Gastroesophageal sphincter (tissue), 4 donors: ENCODE measurements at regions not wholly inside any gene's neighbourhood (a gene's known extent, or its start where the extent isn't known, plus 50 kb on each side); places are given as distances from the start of the nearest gene placed in this dataset.
"Not testable (repeated sequence)": the region's sequence is repeated elsewhere in the genome, so short reads cannot be mapped to it uniquely, and the experiment has no call there.

Experiments used
- ATAC-seq: fragments of 150-250 bp; one replicate; pipeline ENCODE4 v1.9.1; 2016; ENCODE audit warnings: mild to moderate bottlenecking, moderate library complexity
- H3K27ac ChIP-seq, 4 donors: fragments of 200-600 bp; sonication (generic) in 3 of 4; 1 replicate in 3 of 4; 2 replicates in 1 of 4; pipeline ENCODE4 v1.5.1; 2016 to 2019
- H3K27me3 ChIP-seq: fragments of 200-600 bp; sonication (generic); one replicate; pipeline ENCODE4 v1.5.1; 2019
- H3K36me3 ChIP-seq, 2 donors: fragments of 200-600 bp; sonication (generic); one replicate each; pipeline ENCODE4 v1.5.1; 2019; ENCODE audit warnings: control low read depth in 1 of 2
- H3K4me1 ChIP-seq, 3 donors: fragments of 200-600 bp; sonication (generic); 1 replicate in 2 of 3; 2 replicates in 1 of 3; pipeline ENCODE4 v1.5.1; 2016 to 2019; ENCODE audit warnings: control low read depth in 2 of 3
- H3K4me3 ChIP-seq, 2 donors: fragments of 200-600 bp; sonication (generic); one replicate each; pipeline ENCODE4 v1.5.1; 2019; ENCODE audit warnings: mild to moderate bottlenecking in 1 of 2, moderate library complexity in 1 of 2
- H3K9me3 ChIP-seq, 3 donors: fragments of 200-600 bp; sonication (generic); one replicate each; pipeline ENCODE4 v1.5.1; 2017 to 2019; ENCODE audit warnings: control low read depth in 2 of 3
- CTCF ChIP-seq, 4 experiments: fragments of 200-600 bp in 2 of 4; fragments of 450-650 bp in 2 of 4; sonication (generic) in 1 of 4; IDR thresholded peaks; one replicate each; pipeline ENCODE4 v1.5.1; 2017 to 2019; ENCODE audit warnings: antibody characterized with exemption in 4 of 4, mild to moderate bottlenecking in 2 of 4, moderate library complexity in 2 of 4
- EP300 ChIP-seq: sonication (generic); formaldehyde crosslinking; IDR thresholded peaks from one replicate; pipeline ENCODE4 v1.6.1; 2017; ENCODE audit warnings: antibody characterized with exemption, mild to moderate bottlenecking
- POLR2A ChIP-seq, 2 donors: fragments of 450-650 bp; IDR thresholded peaks; one replicate each; pipeline ENCODE4 v1.6.1; 2017; ENCODE audit warnings: antibody characterized with exemption in 2 of 2, mild to moderate bottlenecking in 2 of 2, moderate library complexity in 1 of 2
- POLR2AphosphoS5 ChIP-seq: sonication (generic); formaldehyde crosslinking; IDR thresholded peaks from one replicate; pipeline ENCODE4 v1.6.1; 2017; ENCODE audit warnings: antibody characterized with exemption
- WGBS, 2 donors: methylation state at CpG; one replicate each; pipeline ENCODE4 v1.1.5; 2018; ENCODE audit warnings: low coverage in 1 of 2; 5-methylcytosine and 5-hydroxymethylcytosine counted together

GRCh38 chr3:110512961-110513360 is 558.7 kb upstream of the NECTIN3 start:
- Histone ChIP-seq H3K36me3 (no peaks in the 10 kb centered on the region), H3K9me3 (peaks cover 0 to 6% (median 0%) of the 10 kb centered on the region in 3 donors), H3K27me3 (no peaks in the 10 kb centered on the region), H3K4me1 (no peaks in the 10 kb centered on the region), H3K27ac (no peak overlapping the region), H3K4me3 (no peak overlapping the region)
- TF ChIP-seq CTCF (IDR thresholded peaks at IDR 0.05) = no peak
- TF ChIP-seq POLR2AphosphoS5 = no peak
- TF ChIP-seq POLR2A (IDR thresholded peaks at IDR 0.05) = no peak
- TF ChIP-seq EP300 = no peak
- ATAC-seq = no peak
- WGBS, 2 donors = 59% methylated on average over 3 of the region's 3 CpGs; no CpG with 5 or more reads in 1 of the 2 donors

GRCh38 chr3:110518031-110518430 is 553.6 kb upstream of the NECTIN3 start:
- no peaks in the 10 kb centered on the region for H3K9me3 ChIP-seq
- WGBS, 2 donors = 71 to 79% methylated on average over 1 of the region's 1 CpG
- no peaks in the 10 kb centered on the region for H3K36me3 ChIP-seq
- TF ChIP-seq POLR2AphosphoS5 (no peak), EP300 (no peak), CTCF (IDR thresholded peaks at IDR 0.05) (no peak), POLR2A (IDR thresholded peaks at IDR 0.05) (no peak)
- no peak overlapping the region for H3K4me3 ChIP-seq
- H3K27me3 ChIP-seq = no peaks in the 10 kb centered on the region
- H3K27ac ChIP-seq = no peak overlapping the region
- H3K4me1 ChIP-seq = no peaks in the 10 kb centered on the region
- no peak for ATAC-seq

- Histone ChIP-seq H3K27ac (no peak overlapping the region), H3K9me3 (no peaks in the 10 kb centered on the region), H3K4me3 (no peak overlapping the region), H3K4me1 (no peaks in the 10 kb centered on the region), H3K27me3 (no peaks in the 10 kb centered on the region), H3K36me3 (no peaks in the 10 kb centered on the region)
- WGBS, 2 donors = 11 to 13% methylated on average over 1 of the region's 1 CpG
- ATAC-seq = no peak
- no peak for TF ChIP-seq POLR2A (IDR thresholded peaks at IDR 0.05)
- no peak for TF ChIP-seq EP300
- no peak for TF ChIP-seq POLR2AphosphoS5
- TF ChIP-seq CTCF (IDR thresholded peaks at IDR 0.05) = no peak
These were observed 552.5 kb upstream of the NECTIN3 start for GRCh38 chr3:110519071-110519470.

GRCh38 chr3:110521019-110521418 is 550.6 kb upstream of the NECTIN3 start:
- H3K4me1 ChIP-seq = no peaks in the 10 kb centered on the region
- no peaks in the 10 kb centered on the region for H3K27me3 ChIP-seq
- WGBS, 2 donors = 76 to 85% methylated on average over 2 of the region's 2 CpGs
- H3K36me3 ChIP-seq = no peaks in the 10 kb centered on the region
- no peak for ATAC-seq
- H3K4me3 ChIP-seq = no peak overlapping the region
- H3K27ac ChIP-seq = no peak overlapping the region
- TF ChIP-seq EP300 = no peak
- no peak for TF ChIP-seq POLR2A (IDR thresholded peaks at IDR 0.05)
- TF ChIP-seq POLR2AphosphoS5 = no peak
- no peak for TF ChIP-seq CTCF (IDR thresholded peaks at IDR 0.05)
- H3K9me3 ChIP-seq = no peaks in the 10 kb centered on the region

- WGBS, 2 donors = 74 to 78% methylated on average over 3 to 5 of the region's 6 CpGs
- H3K4me3 ChIP-seq, H3K9me3 ChIP-seq, H3K36me3 ChIP-seq, H3K27ac ChIP-seq, ATAC-seq, H3K4me1 ChIP-seq, H3K27me3 ChIP-seq: not testable (repeated sequence)
These were observed 546.0 kb upstream of the NECTIN3 start for GRCh38 chr3:110525558-110526064.
